GM18519 (cell line): ENCODE measurements at regions not wholly inside any gene's neighbourhood (a gene's known extent, or its start where the extent isn't known, plus 50 kb on each side); places are given as distances from the start of the nearest gene placed in this dataset.
"Not testable (repeated sequence)": the region's sequence is repeated elsewhere in the genome, so short reads cannot be mapped to it uniquely, and the experiment has no call there.

Source experiments
- ATAC-seq: cut with Tn5 transposase; IDR thresholded peaks from one replicate; pipeline ENCODE4 v1.9.1; 2021; ENCODE audit warnings: mild to moderate bottlenecking, moderate library complexity; ENCODE audit not compliant: unreplicated experiment, low FRiP score

DNA sequence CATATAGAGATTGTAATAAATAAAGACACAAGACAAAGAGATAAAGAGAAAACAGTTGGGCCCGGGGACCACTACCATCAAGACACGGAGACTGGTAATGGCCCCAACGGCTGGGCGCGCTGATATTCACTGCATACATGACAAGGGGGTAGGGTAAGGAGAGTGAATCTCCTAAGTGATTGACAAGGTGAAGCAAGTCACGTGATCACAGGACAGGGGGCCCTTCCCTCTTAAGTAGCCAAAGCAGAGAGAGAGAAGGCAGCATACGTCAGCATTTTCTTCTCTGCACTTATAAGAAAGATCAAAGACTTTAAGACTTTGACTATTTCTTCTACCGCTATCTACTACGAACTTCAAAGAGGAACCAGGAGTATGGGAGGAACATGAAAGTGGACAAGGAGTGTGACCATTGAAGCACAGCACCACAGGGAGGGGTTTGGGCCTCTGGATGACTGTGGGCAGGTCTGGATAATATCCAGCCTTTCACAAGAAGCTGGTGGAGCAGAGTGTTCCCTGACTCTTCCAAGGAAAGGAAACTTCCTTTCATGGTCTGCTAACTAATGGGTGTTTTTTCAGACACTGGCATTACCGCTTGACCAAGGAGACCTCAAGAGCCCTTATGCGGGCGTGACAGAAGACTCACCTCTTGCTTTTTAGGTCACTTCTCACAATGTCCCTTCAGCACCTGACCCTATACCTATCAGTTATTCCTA, 75.6 kb downstream of the MRPL39 start:
- not testable (repeated sequence) for ATAC-seq

DNA sequence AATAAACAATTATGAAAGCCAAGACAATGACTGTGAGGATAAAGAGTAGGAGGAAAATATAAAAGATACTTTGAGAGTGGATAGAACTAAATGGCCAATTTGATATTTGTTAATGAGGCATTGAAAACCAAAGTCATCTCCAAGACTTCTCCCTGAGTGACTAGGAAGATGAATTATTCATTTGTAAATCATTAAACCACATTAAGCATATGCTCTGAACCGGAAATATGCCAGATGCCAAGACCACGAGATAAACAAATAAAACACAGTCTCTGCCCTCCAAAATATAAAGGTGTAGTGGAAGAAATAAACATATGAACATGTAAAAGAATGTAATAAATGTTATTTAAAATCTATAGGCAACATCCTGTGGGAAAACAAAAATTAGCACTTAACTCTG, 78.8 kb downstream of the MRPL39 start:
- no peak for ATAC-seq

DNA sequence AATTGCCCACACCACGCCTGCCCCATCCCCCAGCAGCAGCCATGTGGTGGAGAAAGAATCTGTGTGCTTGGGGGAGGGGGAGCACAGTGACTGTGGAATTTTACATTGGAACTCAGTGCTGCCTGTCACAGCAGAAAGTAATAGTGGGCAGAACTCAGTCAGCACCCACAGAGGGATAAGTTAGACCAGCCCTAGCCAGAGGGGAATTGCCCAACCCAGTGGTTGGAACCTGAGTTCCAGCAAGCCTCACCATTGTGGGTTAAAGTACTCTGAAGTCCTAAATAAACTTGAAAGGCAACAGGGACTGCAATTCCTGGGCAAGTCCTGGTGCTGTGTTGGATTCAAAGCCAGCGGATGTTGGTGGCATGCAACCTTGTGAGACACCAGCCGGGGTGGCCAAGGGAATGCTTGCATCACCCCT, 88.8 kb downstream of the MRPL39 start:
- no peak for ATAC-seq

DNA sequence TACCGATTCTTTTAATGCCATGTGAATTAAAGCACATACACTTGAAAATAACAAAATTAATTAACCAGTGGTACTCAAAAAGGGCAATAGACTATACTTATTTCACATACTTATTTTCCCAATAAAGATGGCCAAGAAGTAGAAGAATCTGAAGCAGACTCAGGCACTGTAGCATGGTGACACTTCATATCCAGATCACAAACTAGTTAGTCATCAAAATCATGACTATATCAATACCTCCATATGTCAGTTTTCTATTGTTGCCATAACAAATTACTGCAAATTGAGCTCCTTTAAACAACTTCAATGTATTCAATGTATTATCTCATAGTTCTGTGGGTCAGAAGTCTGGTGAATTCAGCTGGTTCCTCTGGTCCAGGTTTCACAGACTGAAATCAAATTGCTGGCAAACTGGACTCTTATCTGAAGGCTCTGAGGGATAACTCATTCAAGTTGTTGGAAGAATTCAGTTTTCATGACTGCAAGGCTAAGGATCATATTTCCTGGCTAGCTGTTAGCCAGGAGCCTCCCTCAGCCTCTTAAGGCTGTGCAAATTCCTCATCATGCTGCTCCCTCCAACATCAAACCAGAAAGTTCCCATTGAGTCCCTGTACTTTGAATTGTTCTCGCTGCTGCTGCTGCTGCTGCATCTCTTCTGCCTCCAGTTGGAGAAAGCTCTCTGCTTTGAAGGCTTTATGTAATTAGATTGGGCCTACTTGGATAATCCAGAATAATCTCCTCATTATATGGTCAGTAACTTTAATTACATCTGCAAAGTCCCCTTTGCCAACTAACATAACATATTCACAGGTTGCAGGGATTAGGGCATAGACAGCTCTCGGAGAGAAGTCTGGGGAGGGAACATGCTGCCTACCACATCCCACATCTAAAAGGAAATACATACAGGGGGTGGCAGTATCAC, 91.5 kb downstream of the MRPL39 start:
- no peak for ATAC-seq

DNA sequence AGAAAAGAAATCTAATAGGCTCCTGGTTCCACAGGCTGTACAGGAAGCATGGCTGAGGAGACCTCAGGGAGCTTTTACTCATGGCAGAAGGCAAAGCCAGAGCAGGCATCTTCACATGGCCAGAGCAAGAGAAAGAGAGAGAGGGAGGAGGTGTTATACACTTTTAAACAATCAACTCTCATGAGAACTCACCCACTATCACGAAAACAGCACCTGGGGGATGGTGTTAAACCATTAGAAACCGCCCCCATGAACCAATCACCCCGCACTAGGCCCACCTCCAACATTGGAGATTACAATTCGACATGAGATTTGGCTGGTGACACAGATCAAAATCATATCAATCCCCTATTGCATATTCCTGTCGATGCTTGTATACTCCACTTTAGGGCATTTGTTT, 93.5 kb downstream of the MRPL39 start:
- no peak for ATAC-seq

DNA sequence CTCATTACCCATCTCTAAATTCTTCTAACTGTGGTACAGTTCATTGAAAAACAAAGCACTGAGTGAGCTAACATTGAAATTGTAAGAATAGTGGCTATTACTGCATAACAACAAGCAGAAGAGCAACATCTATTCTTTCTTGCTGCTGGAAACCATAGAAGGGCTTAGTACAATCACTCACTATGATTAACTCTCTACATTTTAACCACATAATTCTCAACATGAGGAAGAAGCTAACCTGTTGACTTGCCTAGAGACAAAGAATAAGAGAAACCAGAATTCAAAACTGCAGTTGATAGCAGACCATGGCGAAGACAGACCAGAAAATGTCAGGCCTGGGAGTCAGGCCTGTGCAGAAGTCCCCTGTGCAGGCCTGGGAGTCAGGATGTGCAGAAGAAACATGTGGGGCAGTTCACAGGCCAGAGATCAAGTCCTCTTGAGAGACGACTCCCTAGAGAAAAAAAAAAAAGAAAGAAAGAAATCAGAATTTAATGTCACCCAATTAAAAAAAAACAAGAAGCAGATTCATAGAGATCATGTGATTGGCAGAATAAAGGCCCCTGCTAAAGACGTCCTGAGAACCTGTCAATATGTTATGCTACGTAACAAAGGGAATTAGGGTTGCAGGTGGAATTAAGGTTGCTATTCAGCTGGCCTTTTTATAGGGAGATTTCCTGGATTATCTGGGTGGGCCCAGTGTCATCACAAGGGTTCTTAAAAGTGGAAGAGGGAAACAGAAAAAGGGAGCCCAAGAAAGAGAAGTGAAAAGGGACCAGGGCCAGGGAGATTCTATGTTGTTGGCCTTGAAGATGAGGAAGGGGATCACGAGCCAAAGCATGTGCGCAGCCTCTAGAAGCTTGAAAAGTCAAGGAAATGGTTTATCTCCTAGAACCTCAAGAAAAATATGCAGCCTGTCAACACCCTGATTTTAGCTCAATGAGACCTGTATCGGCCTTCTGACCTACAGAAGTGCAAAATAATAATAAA, 94.9 kb downstream of the MRPL39 start:
- no peak for ATAC-seq

DNA sequence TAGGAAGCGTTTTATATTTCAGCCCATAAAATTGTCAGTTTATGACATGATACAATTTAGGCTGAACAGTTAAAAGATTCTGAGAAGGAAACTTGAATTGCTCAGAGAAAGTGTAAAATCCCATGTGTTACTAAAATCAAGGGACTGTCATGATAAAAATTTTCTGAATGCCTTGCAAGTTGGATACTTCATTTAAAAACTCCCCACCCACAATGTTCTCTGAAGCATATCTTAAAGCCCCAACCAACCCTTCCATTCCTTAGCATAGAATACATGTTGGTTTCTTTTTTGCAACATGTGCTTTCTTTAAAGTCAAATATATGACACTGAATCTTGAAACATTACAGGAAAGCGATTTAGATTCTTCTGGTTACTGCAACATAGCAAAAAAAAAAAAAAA, 97.4 kb downstream of the MRPL39 start:
- peak; percentile 48 for ATAC-seq

DNA sequence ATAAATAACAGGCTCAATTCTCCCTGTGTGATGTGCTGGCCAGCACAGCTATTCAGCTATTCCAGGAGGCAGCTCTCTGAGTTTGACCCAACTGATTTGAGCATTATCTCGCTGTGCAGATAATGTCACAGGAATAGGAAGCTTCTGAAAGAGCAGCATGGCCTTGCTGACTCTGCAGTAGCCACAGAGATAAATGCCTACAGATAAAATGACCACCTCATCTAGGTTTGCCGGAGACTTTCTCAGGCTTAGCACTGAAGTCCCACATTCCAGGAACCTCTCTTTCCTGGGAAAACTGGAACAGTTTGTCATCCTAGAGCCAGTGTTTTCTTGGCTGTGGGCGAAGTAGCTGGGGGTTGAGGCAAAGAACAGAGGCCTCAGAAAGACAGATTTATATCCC, 98.9 kb downstream of the MRPL39 start:
- no peak for ATAC-seq

DNA sequence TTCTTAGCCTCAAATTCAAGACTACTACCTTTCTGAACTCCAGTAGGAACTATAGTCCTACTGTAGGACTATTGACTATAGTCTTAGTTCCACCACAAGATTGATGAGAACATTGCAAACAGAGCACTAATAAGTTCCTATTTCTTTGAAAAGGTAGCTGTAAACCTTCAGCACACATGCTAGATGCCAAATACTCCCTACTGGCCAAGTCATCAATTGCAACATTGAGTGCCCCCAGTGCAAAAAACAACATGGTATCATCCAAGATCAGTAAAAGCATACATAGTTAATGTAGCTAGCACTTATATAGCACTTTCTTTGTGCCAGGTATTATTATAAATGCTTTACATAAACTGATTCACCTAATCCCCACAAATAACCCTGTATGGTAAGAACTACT, 99.8 kb downstream of the MRPL39 start:
- peak; percentile 43 for ATAC-seq

DNA sequence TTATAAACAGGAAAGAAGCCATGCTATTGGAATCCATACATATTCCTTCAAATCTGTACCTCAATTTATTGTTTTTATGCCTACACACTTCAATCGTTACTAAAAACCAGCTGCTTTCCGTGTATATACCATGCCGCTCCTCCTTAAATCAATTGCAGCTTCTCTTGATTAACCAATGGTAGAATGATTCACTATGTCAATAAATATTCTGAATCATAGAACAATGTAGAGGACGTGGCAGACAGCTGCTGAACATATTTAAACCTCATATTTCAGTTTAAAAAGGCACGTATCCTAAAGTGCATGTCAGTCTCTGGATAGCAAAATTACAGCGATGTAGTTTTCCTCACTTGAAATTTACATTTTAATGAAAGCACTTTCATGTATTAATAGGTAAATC, 100.4 kb downstream of the MRPL39 start:
- ATAC-seq: no peak

DNA sequence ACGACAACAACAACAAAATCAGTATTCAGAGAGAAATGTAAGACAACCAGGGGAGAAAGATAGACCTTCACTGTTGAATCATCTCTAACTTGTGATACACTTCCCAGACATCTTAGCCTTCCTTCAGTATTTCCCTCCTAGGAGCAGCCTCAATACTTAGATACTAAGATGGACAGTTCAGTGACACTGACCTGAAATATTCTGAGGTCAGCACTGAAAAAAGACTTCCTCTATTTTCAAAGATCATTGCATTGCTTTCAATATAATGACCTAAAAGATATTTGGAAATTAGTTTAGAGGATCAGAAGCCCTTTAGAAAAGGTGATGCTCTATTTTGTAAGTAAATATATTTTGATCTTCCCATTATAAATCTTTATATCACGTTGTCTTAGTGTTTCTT, 101.0 kb downstream of the MRPL39 start:
- no peak for ATAC-seq

DNA sequence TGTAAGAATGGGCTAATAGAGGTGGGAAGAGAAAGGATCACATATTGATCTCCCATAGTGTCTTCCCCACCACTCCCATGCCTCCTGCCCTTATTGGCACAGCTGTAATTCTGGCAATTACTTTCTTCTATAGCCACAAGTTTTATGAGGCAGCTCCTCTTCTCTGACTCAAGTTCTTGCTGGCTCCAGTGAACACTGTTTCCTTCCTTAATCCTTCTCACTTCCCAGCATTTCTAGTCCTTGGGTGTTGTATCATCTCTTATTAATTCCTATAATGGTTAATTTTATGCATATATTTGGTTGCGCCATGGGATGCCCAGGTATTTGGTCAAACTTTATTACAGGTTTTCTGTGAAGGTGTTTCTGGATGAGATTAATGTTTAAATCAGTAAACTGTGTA, 103.3 kb downstream of the MRPL39 start:
- no peak for ATAC-seq

DNA sequence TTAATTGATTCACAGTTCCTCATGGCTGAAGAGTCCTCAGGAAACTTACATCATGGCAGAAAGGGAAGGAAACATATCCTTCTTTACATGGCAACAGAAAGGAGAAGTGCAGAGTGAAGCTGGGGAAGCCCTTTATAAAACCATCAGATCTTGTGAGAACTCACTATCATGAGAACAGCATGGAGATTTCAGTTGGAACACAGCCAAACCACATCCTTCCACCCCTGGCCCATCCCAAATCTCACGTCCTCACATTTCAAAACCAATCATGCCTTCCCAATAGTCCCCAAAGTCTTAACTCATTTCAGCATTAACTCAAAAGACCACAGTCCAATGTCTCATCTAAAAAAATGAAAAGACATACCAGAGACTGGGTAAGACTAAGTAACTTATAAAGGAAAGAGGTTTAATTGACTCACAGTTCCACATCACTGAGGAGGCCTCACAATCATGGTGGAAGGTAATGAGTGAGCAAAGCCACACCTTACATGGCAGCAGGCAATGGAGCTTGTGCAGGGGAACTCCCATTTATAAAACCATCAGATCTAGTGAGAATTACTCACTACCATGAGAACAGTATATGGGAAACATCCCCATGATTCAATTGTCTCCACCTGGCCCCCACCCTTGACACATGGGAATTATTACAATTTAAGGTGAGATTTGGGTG, 105.2 kb downstream of the MRPL39 start:
- ATAC-seq: peak; percentile 52

DNA sequence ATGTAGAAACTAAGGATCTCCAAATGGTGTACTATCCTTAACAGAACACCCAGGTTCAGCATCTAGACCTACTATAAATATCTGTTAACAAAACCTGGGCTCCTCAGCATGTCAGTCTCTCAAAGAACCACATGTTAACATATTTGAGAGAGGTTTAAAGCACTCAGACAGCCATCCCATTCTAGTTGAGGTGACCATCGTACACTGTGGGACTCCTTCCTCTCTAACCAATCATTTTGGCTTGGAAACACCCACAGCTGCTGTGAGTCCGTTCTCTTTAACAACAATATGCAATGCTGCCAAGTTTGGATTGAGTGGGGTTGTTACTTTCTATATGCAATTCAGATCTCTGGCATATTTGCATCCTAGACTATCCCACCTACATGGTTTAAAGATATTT, 105.8 kb downstream of the MRPL39 start:
- peak; percentile 16 for ATAC-seq

DNA sequence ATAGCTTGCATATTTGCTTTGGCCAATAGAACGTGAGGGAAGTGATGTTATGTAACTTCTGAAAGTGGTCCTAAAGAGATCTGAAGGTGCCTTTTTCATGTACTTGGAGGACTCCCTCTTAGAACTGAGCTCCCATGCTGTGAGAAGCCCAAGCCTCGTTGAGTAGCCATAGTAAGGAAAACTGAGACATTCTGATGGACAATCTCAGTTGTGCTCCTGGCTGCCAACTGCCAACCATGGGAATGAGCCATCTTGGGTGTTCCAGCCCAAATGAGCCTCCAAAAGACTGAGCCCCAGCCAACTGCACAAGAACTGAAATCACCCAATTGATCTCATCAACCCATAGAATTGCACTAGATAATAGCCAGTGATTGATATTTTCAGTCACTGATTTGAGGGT, 106.7 kb downstream of the MRPL39 start:
- no peak for ATAC-seq

DNA sequence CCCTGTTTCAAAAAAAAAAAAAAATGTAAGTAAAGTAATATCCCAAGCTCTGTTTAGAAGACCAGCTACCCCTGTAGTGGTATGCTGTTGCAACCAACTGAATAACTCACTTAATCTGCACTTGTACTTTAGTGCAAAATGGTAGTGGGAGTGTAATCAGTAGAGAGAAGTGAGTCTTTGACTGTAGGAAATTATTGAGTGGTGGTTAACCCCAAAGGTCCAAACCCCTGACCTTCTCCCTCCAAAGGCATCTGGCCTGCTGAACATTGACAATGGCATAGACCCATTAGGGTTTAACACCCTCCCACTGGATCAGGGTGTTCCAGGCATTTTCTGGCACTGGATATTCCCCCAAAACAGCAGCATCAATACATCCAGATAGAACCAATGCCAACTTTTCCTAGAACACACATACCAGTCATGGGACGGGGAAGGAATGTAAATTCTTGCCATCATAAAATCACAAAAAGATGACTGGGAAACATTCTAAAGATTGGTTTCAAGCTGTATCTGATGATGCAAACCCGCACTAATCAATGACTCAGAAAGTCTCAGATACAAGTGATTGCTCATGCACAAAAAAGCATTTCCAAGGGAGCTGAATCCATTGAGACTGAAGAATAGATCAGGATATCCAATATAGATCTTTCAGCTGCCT, 110.3 kb downstream of the MRPL39 start:
- ATAC-seq: no peak

DNA sequence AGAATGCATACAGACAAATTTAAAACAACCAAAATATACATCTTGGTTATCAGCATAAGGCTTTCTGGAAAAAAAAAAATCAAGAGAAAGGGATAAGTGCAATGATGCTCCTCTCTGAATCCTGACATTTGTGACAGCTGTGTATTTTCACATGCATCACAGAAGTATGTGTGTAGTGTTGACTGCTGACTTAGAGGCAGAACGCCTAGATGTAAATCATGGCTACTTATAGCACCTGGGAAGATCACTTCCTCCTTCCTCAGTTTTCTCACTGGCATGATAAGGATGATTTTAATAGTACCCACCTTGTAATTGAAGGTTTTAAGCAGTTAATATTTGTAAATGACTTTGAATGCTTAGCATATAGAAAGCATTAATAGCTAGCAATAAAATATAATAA, 112.5 kb downstream of the MRPL39 start:
- ATAC-seq: no peak

DNA sequence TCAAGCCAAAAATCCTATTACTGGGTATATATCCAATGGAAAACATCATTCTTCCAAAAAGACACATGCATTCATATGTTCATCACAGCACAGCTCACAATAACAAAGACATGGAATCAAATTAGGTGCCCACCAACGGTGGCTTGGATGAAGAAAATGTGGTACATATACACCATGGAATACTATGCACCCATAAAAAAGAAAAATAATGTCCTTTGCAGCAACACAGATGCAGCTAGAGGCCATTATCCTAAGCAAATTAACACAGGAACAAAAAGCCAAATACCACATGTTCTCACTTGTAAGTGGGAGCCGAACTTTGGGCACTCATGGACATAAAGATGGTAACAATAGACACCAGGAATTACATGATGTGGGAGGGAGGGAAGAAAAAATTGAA, 113.6 kb downstream of the MRPL39 start:
- no peak for ATAC-seq

DNA sequence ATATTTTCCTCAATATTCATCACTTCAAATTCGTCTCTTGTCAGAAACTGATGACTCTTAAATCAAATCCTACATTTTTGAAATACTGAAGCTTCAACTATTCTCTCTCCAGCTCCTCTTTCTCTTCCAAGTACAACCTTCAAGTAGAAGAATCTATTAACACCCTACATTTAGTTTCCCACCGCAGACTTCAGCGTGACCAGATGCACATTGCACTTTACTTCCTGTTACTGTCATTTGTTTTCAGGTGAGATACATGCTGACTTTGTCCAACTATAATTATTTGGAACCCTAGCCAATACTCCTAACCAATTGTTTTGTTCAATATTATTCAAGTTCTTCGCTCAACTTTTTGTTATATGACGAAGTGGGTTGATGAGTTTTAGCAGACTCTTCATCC, 116.0 kb downstream of the MRPL39 start:
- no peak for ATAC-seq

DNA sequence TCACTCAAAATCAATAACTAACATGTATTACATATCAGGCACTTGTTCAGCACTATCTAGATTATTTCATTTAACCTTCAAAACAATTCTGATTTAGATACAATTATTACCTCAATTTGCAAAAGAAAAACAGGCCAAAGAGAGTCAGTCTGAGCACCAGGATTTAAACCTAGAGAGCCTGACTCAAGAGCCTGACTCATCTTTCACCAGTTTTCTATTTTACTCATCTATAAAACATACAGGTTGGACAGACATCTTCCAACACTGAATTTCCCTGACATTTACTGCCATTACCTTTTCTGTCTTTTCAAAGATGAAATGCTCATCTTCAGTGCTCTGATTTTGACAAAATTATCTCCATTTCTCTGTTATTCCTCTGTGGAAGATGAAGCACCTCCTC, 116.5 kb downstream of the MRPL39 start:
- ATAC-seq: no peak
